HepG2 (cell line): ENCODE measurements at regions not wholly inside any gene's neighbourhood (a gene's known extent, or its start where the extent isn't known, plus 50 kb on each side); places are given as distances from the start of the nearest gene placed in this dataset.

Experiments used
- ATAC-seq: fragments of 200-7000 bp; cut with Tn5 transposase; 3 replicates; pipeline ENCODE4 v1.9.1; 2020; ENCODE audit warnings: mild to moderate bottlenecking, moderate library complexity
- BruUV-seq: library from RNA; stranded (reverse); fragments of 400-500 nt; replicated peaks from 2 replicates; lab custom pipeline; 2021; lab: Mats Ljungman, UMichigan
- CTCF ChIA-PET: fragments of 300-600 bp; formaldehyde crosslinking; extraction: SDS; loops from one replicate; lab custom pipeline; 2021; ENCODE audit warnings: low total read pairs, inconsistent platforms, low intra/inter-chr PET ratio; lab: Yijun Ruan, JAX
- POLR2A ChIA-PET: fragments of 350-600 bp; sonication (Branson Sonifier 250); formaldehyde crosslinking; loops from one replicate; lab custom pipeline; 2020; ENCODE audit warnings: antibody characterized with exemption, inconsistent platforms; lab: Yijun Ruan, JAX
- DNase-seq: peaks from one replicate; pipeline ENCODE4 v3.0.0-alpha.2; 2015; ENCODE audit warnings: low spot score
- FAIRE-seq: peaks from 3 replicates; lab custom pipeline; 2011; peaks lifted over from hg19 to GRCh38; lab: Jason Lieb, UNC
- H2AFZ ChIP-seq: one replicate; pipeline ENCODE4 v1.6.1; 2011; ENCODE audit warnings: low read length, inconsistent platforms
- H3K27ac ChIP-seq: fragments of 300-600 bp; 3 replicates; pipeline ENCODE4 v1.8.0; 2011; ENCODE audit warnings: mixed run types, mild to moderate bottlenecking, mixed read lengths, low read length, inconsistent platforms; ENCODE audit not compliant: insufficient read depth; ENCODE audit errors: extremely low read length
- H3K27me3 ChIP-seq, 2 experiments: fragments of 200-600 bp in 1 of 2; 2 replicates in 1 of 2; 3 replicates in 1 of 2; pipeline versions ENCODE4 v1.6.0 to v1.8.0; 2011; ENCODE audit warnings: low read length in 2 of 2, mild to moderate bottlenecking in 2 of 2, moderate library complexity in 2 of 2, inconsistent platforms in 1 of 2; ENCODE audit not compliant: insufficient read depth in 2 of 2, control insufficient read depth in 1 of 2
- H3K36me3 ChIP-seq, 2 experiments: fragments of 200-600 bp in 1 of 2; replicated peaks in 1 of 2; 2 replicates in 1 of 2; 3 replicates in 1 of 2; pipeline versions ENCODE4 v1.5.1 to v1.8.0; 2011; ENCODE audit warnings: low read length in 2 of 2, inconsistent platforms in 1 of 2; ENCODE audit not compliant: insufficient read depth in 2 of 2, control insufficient read depth in 1 of 2
- H3K4me1 ChIP-seq: 2 replicates; pipeline ENCODE4 v1.5.1; 2012; ENCODE audit warnings: low read length, inconsistent platforms; ENCODE audit not compliant: insufficient read depth
- H3K4me2 ChIP-seq: 2 replicates; pipeline ENCODE4 v1.6.0; 2011; ENCODE audit warnings: low read depth, low read length, inconsistent platforms
- H3K4me3 ChIP-seq, 3 experiments: fragments of 200-600 bp in 1 of 3; sonication (generic), shearing (Covaris generic) in 1 of 3; replicated peaks in 1 of 3; 2 replicates each; pipeline ENCODE4 v1.5.1; 2011 to 2016; ENCODE audit warnings: low read length in 3 of 3, inconsistent platforms in 2 of 3, low read depth in 2 of 3, mild to moderate bottlenecking in 2 of 3, control low read depth in 1 of 3, mixed read lengths in 1 of 3; ENCODE audit not compliant: insufficient read depth in 1 of 3
- H3K79me2 ChIP-seq: one replicate; pipeline ENCODE4 v1.6.1; 2011; ENCODE audit warnings: low read length, inconsistent platforms; ENCODE audit not compliant: insufficient read depth
- H3K9ac ChIP-seq: 2 replicates; pipeline ENCODE4 v1.6.0; 2011; ENCODE audit warnings: mild to moderate bottlenecking, low read depth, low read length, inconsistent platforms; ENCODE audit not compliant: insufficient read depth
- H3K9me3 ChIP-seq: 2 replicates; pipeline ENCODE4 v1.5.1; 2012; ENCODE audit warnings: mild to moderate bottlenecking, low read length
- H4K20me1 ChIP-seq: 2 replicates; pipeline ENCODE4 v1.6.0; 2011; ENCODE audit warnings: inconsistent platforms, mild to moderate bottlenecking, low read length, moderate library complexity; ENCODE audit not compliant: insufficient read depth
- AHDC1 ChIP-seq: sonication (generic); formaldehyde crosslinking; IDR thresholded peaks from 2 replicates; pipeline ENCODE4 v1.5.1; 2020; ENCODE audit warnings: mild to moderate bottlenecking, missing genetic modification reagents, borderline replicate concordance
- CBX5 ChIP-seq: sonication (generic); formaldehyde crosslinking; IDR thresholded peaks from 2 replicates; pipeline ENCODE4 v1.4.0; 2020; ENCODE audit warnings: missing genetic modification reagents, borderline replicate concordance
- DPF2 ChIP-seq: sonication (generic); formaldehyde crosslinking; IDR thresholded peaks from 2 replicates; pipeline ENCODE4 v1.4.0; 2020; ENCODE audit warnings: mild to moderate bottlenecking, low read depth, missing genetic modification reagents, borderline replicate concordance
- ISX ChIP-seq: sonication (generic); formaldehyde crosslinking; conservative IDR thresholded peaks from 2 replicates; pipeline ENCODE4 v1.5.0; 2020; ENCODE audit warnings: missing genetic modification reagents
- NFIC ChIP-seq: IDR thresholded peaks from 2 replicates; pipeline ENCODE4 v1.6.1; 2012; ENCODE audit warnings: mild to moderate bottlenecking, low read length, inconsistent platforms
- NFKB2 ChIP-seq: sonication (generic); formaldehyde crosslinking; IDR thresholded peaks from 2 replicates; pipeline ENCODE4 v1.4.0; 2020; ENCODE audit warnings: missing genetic modification reagents, borderline replicate concordance
- UBTF ChIP-seq: sonication (generic); formaldehyde crosslinking; IDR thresholded peaks from 2 replicates; pipeline ENCODE4 v1.4.0; 2020; ENCODE audit warnings: mild to moderate bottlenecking, missing genetic modification reagents
- ZC3H4 ChIP-seq: sonication (generic); formaldehyde crosslinking; IDR thresholded peaks from 2 replicates; pipeline ENCODE4 v1.4.0; 2020; ENCODE audit warnings: missing genetic modification reagents, borderline replicate concordance
- ZFYVE20 ChIP-seq: sonication (generic); formaldehyde crosslinking; IDR thresholded peaks from 2 replicates; pipeline ENCODE4 v1.8.0; 2023; ENCODE audit warnings: low read depth, mild to moderate bottlenecking, moderate library complexity, missing genetic modification reagents, borderline replicate concordance
- ZNF468 ChIP-seq: sonication (generic); formaldehyde crosslinking; IDR thresholded peaks from 2 replicates; pipeline ENCODE4 v1.8.0; 2022; ENCODE audit warnings: mild to moderate bottlenecking, moderate library complexity, missing genetic modification reagents
- WGBS: methylation state at CpG from one replicate; pipeline ENCODE4 v1.1.6; 2017; ENCODE audit warnings: low lambda C conversion rate; 5-methylcytosine and 5-hydroxymethylcytosine counted together
- in situ Hi-C: cut with HindIII; loops from 2 replicates; pipeline ENCODE4 v1.10.0; 2017; ENCODE audit warnings: low pct_unique_long_range_greater_than_20kb; ENCODE audit not compliant: extremely low pct_ligation_motif_present
- intact Hi-C: fragments of 100-400 bp; cut with micrococcal nuclease; formaldehyde crosslinking; loops from one replicate; pipeline ENCODE4 v1.10.0; 2022; ENCODE audit not compliant: unreplicated experiment

- Histone ChIP-seq H3K4me2 (no peak overlapping the region), H3K4me1 (peaks cover 11% of the 10 kb centered on the region), H3K9ac (no peak overlapping the region), H3K36me3 (0 out of 5 replicates have a peak, but pooled peaks cover 2 to 6% of the 10 kb centered on the region in 2 experiments), H2AFZ (no peak overlapping the region), H3K4me3 (no peak overlapping the region), H4K20me1 (peaks cover 4% of the 10 kb centered on the region; the same call in 1 of the 2 replicates), H3K79me2 (no peaks in the 10 kb centered on the region), H3K9me3 (no peaks in the 10 kb centered on the region), H3K27ac (no peak overlapping the region), H3K27me3 (no peaks in the 10 kb centered on the region)
- no peak for FAIRE-seq
- intact Hi-C loops: no loop called here
- no peak for ATAC-seq
- POLR2A ChIA-PET: no interaction called here
- no TSS peak for BruUV-seq
- CTCF ChIA-PET: no interaction called here
- DNase-seq: no peak
- WGBS: 95% methylated on average over 13 of the region's 17 CpGs
- in situ Hi-C loops: no loop called here
- no peak for TF ChIP-seq NFKB2 (CRISPR knock-in tag)
- no peak for TF ChIP-seq CBX5
- no peak for TF ChIP-seq ISX (CRISPR knock-in tag)
- TF ChIP-seq ZFYVE20 (CRISPR knock-in tag): no peak
These were observed 325.5 kb downstream of the KCNRG start for GRCh38 chr13:50340551-50341287.

- H3K36me3 ChIP-seq: 0 out of 5 replicates have a peak, but pooled peaks cover 2 to 6% of the 10 kb centered on the region in 2 experiments
- TF ChIP-seq AHDC1 (CRISPR knock-in tag) (no peak), ZNF468 (CRISPR knock-in tag) (no peak), ZC3H4 (CRISPR knock-in tag) (no peak), DPF2 (CRISPR knock-in tag) (no peak), NFIC (no peak), UBTF (CRISPR knock-in tag) (no peak)
- 97% methylated on average over 2 of the region's 2 CpGs for WGBS
- in situ Hi-C loops: no loop called here
- no peak overlapping the region for H3K4me3 ChIP-seq
- no peak overlapping the region for H3K4me2 ChIP-seq
- H4K20me1 ChIP-seq: peaks cover 4% of the 10 kb centered on the region; the same call in 1 of the 2 replicates
- H2AFZ ChIP-seq: no peak overlapping the region
- no peak overlapping the region for H3K9ac ChIP-seq
- no peaks in the 10 kb centered on the region for H3K79me2 ChIP-seq
- H3K4me1 ChIP-seq: peaks cover 11% of the 10 kb centered on the region
- ChIA-PET POLR2A (no interaction called here), CTCF (no interaction called here)
- ATAC-seq (no peak), DNase-seq (no peak), FAIRE-seq (no peak)
- no peak overlapping the region for H3K27ac ChIP-seq
- BruUV-seq: no TSS peak
- no peaks in the 10 kb centered on the region for H3K27me3 ChIP-seq
- no peaks in the 10 kb centered on the region for H3K9me3 ChIP-seq
- intact Hi-C loops: no loop called here
These were observed 326.3 kb downstream of the KCNRG start for GRCh38 chr13:50341526-50341925.
